HG02571 (cell line): ENCODE measurements at regions not wholly inside any gene's neighbourhood (a gene's known extent, or its start where the extent isn't known, plus 50 kb on each side); places are given as distances from the start of the nearest gene placed in this dataset.

Experiments
- ATAC-seq: cut with Tn5 transposase; IDR thresholded peaks from one replicate; pipeline ENCODE4 v1.9.1; 2021; ENCODE audit warnings: mild to moderate bottlenecking, moderate library complexity; ENCODE audit not compliant: unreplicated experiment

- no peak for ATAC-seq
Measured at GRCh38 chr6:101202867-101203374, 190.6 kb upstream of the GRIK2 start.

- ATAC-seq: no peak
Measured at GRCh38 chr6:101203664-101204063, 189.8 kb upstream of the GRIK2 start.

GRCh38 chr6:101208152-101208551, 185.4 kb upstream of the GRIK2 start:
- no peak for ATAC-seq

GRCh38 chr6:101212640-101213039, 180.9 kb upstream of the GRIK2 start:
- no peak for ATAC-seq

- ATAC-seq: no peak
Measured at GRCh38 chr6:101222007-101222406, 171.5 kb upstream of the GRIK2 start.

GRCh38 chr6:101224751-101225150, 168.8 kb upstream of the GRIK2 start:
- ATAC-seq: no peak

- no peak for ATAC-seq
Measured at GRCh38 chr6:101226677-101227135, 166.8 kb upstream of the GRIK2 start.

GRCh38 chr6:101230866-101231265, 162.6 kb upstream of the GRIK2 start:
- ATAC-seq: no peak

GRCh38 chr6:101231606-101232235, 161.8 kb upstream of the GRIK2 start:
- ATAC-seq: no peak

GRCh38 chr6:101232961-101233360, 160.5 kb upstream of the GRIK2 start:
- no peak for ATAC-seq

GRCh38 chr6:101236709-101237108, 156.8 kb upstream of the GRIK2 start:
- ATAC-seq: no peak

GRCh38 chr6:101241442-101241841, 152.1 kb upstream of the GRIK2 start:
- ATAC-seq: no peak

- no peak for ATAC-seq
Measured at GRCh38 chr6:101249470-101249869, 144.0 kb upstream of the GRIK2 start.

GRCh38 chr6:101257163-101257562, 136.3 kb upstream of the GRIK2 start:
- no peak for ATAC-seq

GRCh38 chr6:101259505-101259904, 134.0 kb upstream of the GRIK2 start:
- ATAC-seq: no peak

- ATAC-seq: no peak
Measured at GRCh38 chr6:101263596-101263995, 129.9 kb upstream of the GRIK2 start.

- ATAC-seq: no peak
Measured at GRCh38 chr6:101266063-101266462, 127.4 kb upstream of the GRIK2 start.

GRCh38 chr6:101268541-101268940, 125.0 kb upstream of the GRIK2 start:
- no peak for ATAC-seq

- ATAC-seq: no peak
Measured at GRCh38 chr6:101275251-101275650, 118.3 kb upstream of the GRIK2 start.

GRCh38 chr6:101276066-101276465, 117.4 kb upstream of the GRIK2 start:
- no peak for ATAC-seq

- ATAC-seq: no peak
Measured at GRCh38 chr6:101279410-101279809, 114.1 kb upstream of the GRIK2 start.

- ATAC-seq: no peak
Measured at GRCh38 chr6:101281266-101281665, 112.2 kb upstream of the GRIK2 start.

- ATAC-seq: no peak
Measured at GRCh38 chr6:101284131-101284530, 109.4 kb upstream of the GRIK2 start.
